Stimulated activated CD4-positive, alpha-beta T cell treated with anti-CD3 and anti-CD28 coated beads, Interleukin-1b, Interleukin-23, amount 100 ng/mL, for 48 hours (primary cell): ENCODE measurements at regions not wholly inside any gene's neighbourhood (a gene's known extent, or its start where the extent isn't known, plus 50 kb on each side); places are given as distances from the start of the nearest gene placed in this dataset.
"Not testable (repeated sequence)": the region's sequence is repeated elsewhere in the genome, so short reads cannot be mapped to it uniquely, and the experiment has no call there.

Experiments
- DNase-seq: peaks from one replicate; pipeline ENCODE4 v3.0.0-alpha.2; 2020

GRCh38 chr10:25811052-25811685, 122.9 kb upstream of the MYO3A start:
- DNase-seq, result no peak

GRCh38 chr10:25813511-25813910, 120.5 kb upstream of the MYO3A start:
- DNase-seq, result no peak

GRCh38 chr10:25815236-25815635, 118.8 kb upstream of the MYO3A start:
- no peak for DNase-seq

- no peak for DNase-seq
Observed at GRCh38 chr10:25815999-25816768, 117.8 kb upstream of the MYO3A start.

- DNase-seq, result no peak
Observed at GRCh38 chr10:25817200-25817599, 116.8 kb upstream of the MYO3A start.

DNA sequence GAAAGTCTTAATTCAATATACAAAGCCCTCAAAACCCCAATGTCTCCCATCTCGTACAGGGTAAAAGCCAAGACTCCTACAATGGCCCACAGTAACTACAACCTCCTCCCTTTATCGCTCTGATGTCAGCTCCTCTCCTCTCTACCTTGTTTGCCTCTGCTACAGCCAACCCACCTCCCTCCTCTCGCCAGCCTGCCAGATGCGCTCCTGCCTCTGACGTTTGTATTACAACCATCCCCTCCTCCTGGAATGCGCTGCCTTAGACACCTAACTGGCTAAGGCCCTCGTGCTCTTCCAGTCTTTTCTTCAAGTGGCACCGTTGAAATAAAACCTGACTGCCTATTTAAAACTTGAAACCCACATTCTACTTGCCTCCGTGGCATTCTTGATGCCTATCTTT, 115.3 kb upstream of the MYO3A start:
- no peak for DNase-seq

DNA sequence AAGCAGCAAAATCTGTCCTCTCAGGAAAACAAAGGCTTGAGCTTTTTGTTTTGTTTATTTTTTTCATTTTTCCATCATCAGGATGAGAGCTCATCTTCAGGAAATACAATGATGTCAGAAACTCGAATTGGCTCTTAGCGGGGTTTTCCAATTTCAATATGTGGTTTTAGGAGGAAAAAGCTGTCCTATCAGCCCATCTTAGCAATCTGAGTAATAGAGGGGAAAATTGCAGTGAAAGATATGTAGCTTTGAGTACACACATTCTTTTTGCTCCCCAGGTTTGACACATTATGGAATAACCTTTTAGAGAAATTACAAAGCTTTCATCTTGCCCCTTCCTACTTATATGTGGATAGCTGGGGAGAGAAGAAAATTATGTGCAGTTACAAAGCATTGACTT, 113.6 kb upstream of the MYO3A start:
- DNase-seq, result no peak

DNA sequence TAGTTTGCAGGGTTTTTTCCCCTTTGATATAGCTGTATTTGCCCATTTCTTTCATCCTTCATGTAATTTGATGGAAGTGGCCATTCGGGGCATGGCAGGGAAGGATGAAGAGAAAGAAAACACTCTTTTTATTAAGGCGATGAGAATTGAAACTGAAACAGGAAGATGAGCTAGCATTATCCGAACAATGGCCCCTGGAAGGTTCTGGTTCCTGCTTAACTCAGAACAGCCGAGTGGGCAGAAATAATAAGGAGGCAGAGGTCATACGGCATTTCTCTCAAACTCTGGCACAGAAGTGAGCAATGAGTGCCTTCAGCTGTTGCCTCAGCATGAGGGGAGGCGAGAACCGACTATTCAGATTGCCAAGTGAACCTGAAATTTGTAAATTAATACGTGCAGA, 113.2 kb upstream of the MYO3A start:
- no peak for DNase-seq

DNA sequence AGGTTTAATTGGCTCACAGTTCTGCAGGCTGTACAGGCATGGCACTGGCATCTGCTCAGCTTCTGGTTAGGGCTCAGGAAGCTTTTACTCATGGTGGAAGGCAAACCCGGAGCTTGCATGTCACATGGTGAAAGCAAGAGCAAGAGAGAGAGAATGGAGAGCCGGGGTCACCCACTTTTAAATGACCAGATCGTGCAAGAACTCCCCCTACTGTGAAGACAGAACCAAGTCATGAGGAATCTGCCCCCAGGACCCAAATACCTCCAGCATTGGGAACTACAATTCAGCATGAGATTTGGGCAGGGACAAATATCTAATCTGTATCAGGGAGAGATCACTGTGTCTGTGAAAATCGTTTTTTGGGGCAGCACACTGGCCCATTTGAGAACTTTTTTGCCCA, 110.0 kb upstream of the MYO3A start:
- DNase-seq, result no peak

GRCh38 chr10:25828475-25828874, 105.6 kb upstream of the MYO3A start:
- DNase-seq, result no peak

GRCh38 chr10:25831080-25831479, 102.9 kb upstream of the MYO3A start:
- DNase-seq, result no peak

- no peak for DNase-seq
Observed at GRCh38 chr10:25839683-25840082, 94.3 kb upstream of the MYO3A start.

DNA sequence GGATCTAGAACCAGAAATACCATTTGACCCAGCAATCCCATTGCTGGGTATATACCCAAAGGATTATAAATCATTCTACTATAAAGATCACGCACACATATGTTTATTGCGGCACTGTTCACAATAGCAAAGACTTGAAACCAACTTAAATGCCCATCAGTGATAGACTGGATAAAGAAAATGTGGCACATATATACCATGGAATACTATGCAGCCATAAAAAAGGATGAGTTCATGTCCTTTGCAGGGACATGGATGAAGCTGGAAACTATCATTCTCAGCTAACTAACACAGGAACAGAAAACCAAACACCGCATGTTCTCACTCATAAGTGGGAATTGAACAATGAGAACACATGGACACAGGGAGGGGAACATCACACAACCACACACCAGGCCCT, 93.2 kb upstream of the MYO3A start:
- not testable (repeated sequence) for DNase-seq

DNA sequence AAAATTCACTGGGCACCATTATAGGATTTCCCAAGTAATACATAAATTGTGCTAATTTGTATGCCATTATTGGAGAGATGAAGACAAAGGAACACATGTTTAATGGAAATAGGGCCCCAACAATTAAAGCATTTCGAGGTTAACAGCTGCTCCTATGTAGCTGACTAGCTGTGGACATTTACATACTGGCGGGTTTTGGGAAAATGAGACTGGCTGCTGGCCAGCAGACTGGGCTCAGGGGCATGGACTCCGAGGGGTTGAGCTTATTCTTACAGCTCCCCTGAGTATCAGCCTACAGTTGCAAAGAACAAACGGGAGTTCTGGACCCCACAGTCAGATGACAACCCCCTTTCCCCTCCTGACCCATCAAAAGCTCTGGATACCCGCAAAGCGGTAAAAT, 91.9 kb upstream of the MYO3A start:
- DNase-seq, result no peak

GRCh38 chr10:25843551-25844170, 90.4 kb upstream of the MYO3A start:
- DNase-seq, result no peak

- DNase-seq, result not testable (repeated sequence)
Observed at GRCh38 chr10:25844716-25845115, 89.3 kb upstream of the MYO3A start.

DNA sequence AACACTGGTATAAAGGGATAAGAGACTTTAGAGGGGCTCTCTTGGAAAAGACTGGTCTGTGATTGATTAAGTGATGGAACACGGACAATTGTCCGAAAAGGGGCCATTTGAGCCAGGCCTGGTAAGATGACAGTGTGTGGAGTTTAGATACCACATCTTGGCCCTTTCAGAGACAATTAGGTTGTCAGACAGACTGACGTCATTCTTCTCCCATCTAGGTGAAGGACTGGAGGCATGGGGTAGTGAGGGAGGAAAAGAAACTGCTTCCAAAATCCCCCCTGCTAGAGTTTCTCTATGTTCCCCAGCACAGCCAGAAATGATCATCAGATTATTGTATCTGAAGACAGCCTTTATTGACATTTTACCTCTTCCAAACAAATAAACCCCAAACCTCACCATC, 84.8 kb upstream of the MYO3A start:
- no peak for DNase-seq

DNA sequence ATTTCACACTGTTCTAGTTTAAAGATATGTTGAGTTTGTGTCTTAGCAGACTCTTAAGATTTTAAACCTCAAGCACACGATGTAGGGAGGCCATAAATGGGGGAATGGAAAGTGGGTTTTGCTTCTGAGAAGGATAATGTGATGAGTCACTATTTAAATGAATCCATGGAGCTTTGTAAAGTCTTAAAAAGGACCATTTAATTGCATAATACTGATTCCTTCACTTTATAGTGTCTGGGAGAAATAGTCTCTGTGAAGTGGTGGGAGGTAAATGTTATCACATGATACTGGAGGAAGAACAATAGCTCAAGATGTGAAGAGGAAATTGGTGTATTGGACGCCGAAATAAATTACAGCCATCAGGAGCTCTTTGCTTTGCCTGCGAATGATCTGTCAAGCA, 84.0 kb upstream of the MYO3A start:
- DNase-seq, result no peak

DNA sequence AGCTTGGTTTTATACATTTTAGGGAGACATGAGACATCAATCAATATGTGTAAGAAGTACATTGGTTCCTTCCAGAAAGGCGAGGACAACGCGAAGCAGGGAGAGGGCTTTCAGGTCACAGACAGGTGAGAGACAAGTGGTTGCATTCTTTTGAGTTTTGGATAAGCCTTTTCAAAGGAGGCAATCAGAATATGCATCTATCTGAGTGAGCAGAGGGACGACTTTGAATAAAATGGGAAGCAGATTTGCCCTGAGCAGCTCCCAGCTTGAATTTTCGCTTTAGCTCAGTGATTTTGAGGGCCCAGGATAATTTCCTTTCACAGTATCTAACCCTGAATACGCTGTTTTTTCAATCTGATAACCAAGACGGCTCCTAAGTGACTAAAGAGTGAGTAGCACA, 82.5 kb upstream of the MYO3A start:
- no peak for DNase-seq

DNA sequence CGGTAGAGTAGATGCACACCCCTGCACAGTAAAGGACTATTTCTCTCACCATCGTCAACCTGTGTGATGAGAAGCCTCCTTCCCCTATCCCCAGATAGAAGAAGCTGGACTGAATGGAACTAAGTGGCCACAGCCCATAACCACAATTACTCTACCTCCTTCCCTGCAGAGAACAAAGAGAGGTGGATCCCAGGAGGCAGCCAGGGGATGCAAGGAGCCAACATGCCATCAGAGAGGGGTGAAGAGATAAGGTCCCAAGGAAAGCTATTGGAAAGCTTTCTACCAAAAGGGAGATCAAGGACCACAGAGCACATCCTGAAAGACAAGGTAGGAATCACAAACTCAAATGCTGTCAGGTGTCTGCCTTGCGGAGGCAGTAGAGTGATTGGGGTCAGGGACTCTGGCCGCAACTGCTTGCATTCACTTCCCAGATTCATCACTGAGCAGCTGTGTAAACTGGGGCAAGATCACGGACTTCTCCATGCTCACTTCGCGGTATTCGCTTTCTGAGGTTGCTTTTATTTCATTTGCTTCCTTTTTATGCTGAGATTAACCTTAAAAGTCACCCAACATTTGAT, 81.6 kb upstream of the MYO3A start:
- no peak for DNase-seq

DNA sequence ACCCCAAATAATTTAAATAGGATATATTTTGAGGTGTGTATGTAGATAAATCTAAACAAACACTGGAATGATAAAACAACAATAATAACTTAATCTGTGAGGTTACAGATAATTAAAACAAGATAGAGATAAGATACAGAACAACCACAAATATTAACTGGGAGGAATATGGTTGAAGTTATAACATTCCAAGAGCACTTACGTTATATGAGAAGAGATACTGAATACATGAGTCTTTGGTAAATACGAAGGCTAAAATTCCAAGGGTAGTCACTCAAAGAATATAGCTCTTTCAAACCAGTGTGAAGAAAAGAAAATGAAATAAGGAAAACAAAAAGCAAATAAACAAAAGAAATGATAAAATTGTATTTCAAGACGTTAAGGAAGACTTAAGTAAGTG, 76.0 kb upstream of the MYO3A start:
- no peak for DNase-seq

DNA sequence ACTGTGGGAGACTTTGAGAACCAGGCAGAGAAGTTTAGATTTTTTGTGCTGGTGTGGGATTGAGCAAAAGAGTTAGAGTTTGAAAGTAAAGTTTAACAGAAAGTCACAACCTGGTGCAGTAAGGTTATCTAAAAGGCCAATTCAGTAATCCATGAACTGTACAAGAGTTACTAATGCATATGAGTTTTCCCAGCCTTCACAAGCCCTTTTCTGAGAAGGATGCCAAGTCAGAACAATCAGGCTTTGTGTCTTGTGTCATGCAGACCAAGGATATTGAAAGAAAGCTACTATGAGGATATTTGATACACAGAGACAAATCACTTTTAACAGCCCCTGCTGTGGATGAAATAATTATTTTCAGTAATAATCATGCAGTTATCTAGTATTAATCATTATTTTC, 68.8 kb upstream of the MYO3A start:
- DNase-seq, result no peak

DNA sequence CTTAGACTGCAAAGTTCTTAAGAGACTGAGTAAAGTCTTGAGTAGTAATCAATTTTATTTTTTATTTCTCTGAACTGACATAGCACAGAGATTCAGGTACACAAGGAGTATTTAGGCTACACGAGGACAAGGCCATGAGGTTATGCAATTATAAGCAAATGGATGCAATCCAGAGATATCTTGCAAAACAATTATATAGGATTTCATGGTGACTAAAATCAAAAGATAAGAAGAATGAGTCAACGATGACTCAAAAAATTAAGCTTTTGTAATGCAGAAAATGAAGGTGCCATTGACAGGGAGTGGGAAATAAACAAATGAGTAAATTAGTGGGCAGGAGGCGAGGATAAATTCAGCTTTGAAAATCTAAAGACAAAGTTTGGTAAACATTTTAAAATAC, 66.7 kb upstream of the MYO3A start:
- DNase-seq, result no peak

DNA sequence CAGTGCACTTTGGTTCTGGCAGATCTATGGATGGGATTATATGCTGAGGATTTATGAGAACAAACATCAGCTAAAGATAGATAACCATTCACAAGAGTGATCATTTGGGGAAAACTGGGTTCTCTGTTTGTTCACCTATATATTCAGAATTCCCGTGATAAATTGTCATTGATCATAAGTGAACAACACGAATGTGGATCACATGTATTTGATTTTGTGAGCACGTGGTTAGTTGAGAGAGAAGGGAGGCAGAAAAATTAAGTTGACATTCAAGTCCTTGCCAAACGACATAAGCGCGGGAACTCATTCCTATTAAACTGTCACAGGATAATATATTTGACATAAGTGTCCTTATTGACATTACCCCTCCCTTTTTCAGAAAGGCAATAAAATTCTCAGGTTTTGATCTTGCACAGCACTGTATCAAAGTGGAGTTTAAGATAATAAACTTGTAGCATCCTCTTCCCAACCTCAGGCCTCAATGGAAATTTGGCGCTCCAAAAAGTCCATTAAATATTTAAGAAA, 64.9 kb upstream of the MYO3A start:
- DNase-seq, result no peak
